HG02852 (cell line): ENCODE measurements at regions not wholly inside any gene's neighbourhood (a gene's known extent, or its start where the extent isn't known, plus 50 kb on each side); places are given as distances from the start of the nearest gene placed in this dataset.
A peak's percentile ranks its signal among the peaks of the same experiment; 100 is the strongest.

Source experiments
- ATAC-seq: cut with Tn5 transposase; IDR thresholded peaks from one replicate; pipeline ENCODE4 v1.9.1; 2021; ENCODE audit warnings: mild to moderate bottlenecking, moderate library complexity; ENCODE audit not compliant: unreplicated experiment

GRCh38 chr3:18740631-18741583, 315.8 kb upstream of the SATB1 start:
- peak; percentile 83 for ATAC-seq

- peak; percentile 17 for ATAC-seq
Measured at GRCh38 chr3:18739099-18739433, 313.9 kb upstream of the SATB1 start.

GRCh38 chr3:18738393-18739098, 313.4 kb upstream of the SATB1 start:
- no peak for ATAC-seq

GRCh38 chr3:18735005-18735404, 309.9 kb upstream of the SATB1 start:
- ATAC-seq, result no peak

- ATAC-seq, result no peak
Measured at GRCh38 chr3:18734309-18734708, 309.2 kb upstream of the SATB1 start.

GRCh38 chr3:18732474-18732873, 307.3 kb upstream of the SATB1 start:
- no peak for ATAC-seq

- no peak for ATAC-seq
Measured at GRCh38 chr3:18730491-18730890, 305.4 kb upstream of the SATB1 start.

GRCh38 chr3:18729671-18730070, 304.5 kb upstream of the SATB1 start:
- ATAC-seq, result no peak

- ATAC-seq, result no peak
Measured at GRCh38 chr3:18725668-18726407, 300.7 kb upstream of the SATB1 start.

GRCh38 chr3:18724456-18724855, 299.3 kb upstream of the SATB1 start:
- no peak for ATAC-seq

- ATAC-seq, result no peak
Measured at GRCh38 chr3:18723206-18723810, 298.2 kb upstream of the SATB1 start.

GRCh38 chr3:18720543-18720942, 295.4 kb upstream of the SATB1 start:
- no peak for ATAC-seq

- no peak for ATAC-seq
Measured at GRCh38 chr3:18717598-18717997, 292.5 kb upstream of the SATB1 start.

- no peak for ATAC-seq
Measured at GRCh38 chr3:18716821-18717220, 291.7 kb upstream of the SATB1 start.

GRCh38 chr3:18716101-18716500, 291.0 kb upstream of the SATB1 start:
- ATAC-seq, result no peak

GRCh38 chr3:18715208-18715607, 290.1 kb upstream of the SATB1 start:
- ATAC-seq, result no peak

- ATAC-seq, result no peak
Measured at GRCh38 chr3:18713577-18713951, 288.4 kb upstream of the SATB1 start.

- no peak for ATAC-seq
Measured at GRCh38 chr3:18712713-18713576, 287.8 kb upstream of the SATB1 start.

- ATAC-seq, result no peak
Measured at GRCh38 chr3:18704326-18704725, 279.2 kb upstream of the SATB1 start.

GRCh38 chr3:18703798-18704197, 278.7 kb upstream of the SATB1 start:
- no peak for ATAC-seq
